Lung (tissue), 11 donors: ENCODE measurements at regions not wholly inside any gene's neighbourhood (a gene's known extent, or its start where the extent isn't known, plus 50 kb on each side); places are given as distances from the start of the nearest gene placed in this dataset.

ENCODE experiments used
- ATAC-seq: fragments of 200-7000 bp; cut with Tn5 transposase; one replicate; pipeline ENCODE4 v1.9.1; 2020; ENCODE audit warnings: moderate number of reproducible peaks; ENCODE audit not compliant: insufficient read depth, low FRiP score
- DNase-seq, 3 donors: peaks; one replicate each; pipeline ENCODE4 v3.0.0-alpha.2; 2013 to 2017
- H3K27ac ChIP-seq, 2 donors: one replicate each; pipeline ENCODE4 v1.5.1; 2013; ENCODE audit warnings: mild to moderate bottlenecking in 2 of 2, moderate library complexity in 2 of 2, control low read depth in 1 of 2, inconsistent platforms in 1 of 2, low read depth in 1 of 2, low read length in 1 of 2
- H3K27me3 ChIP-seq, 3 donors: one replicate each; pipeline ENCODE4 v1.5.1; 2013; ENCODE audit warnings: low read length in 2 of 3; ENCODE audit not compliant: control insufficient read depth in 3 of 3, insufficient read depth in 3 of 3
- H3K36me3 ChIP-seq, 4 donors: one replicate each; pipeline ENCODE4 v1.5.1; 2013; ENCODE audit warnings: low read length in 4 of 4, mild to moderate bottlenecking in 1 of 4, moderate library complexity in 1 of 4; ENCODE audit not compliant: control insufficient read depth in 4 of 4, insufficient read depth in 4 of 4
- H3K4me1 ChIP-seq, 5 donors: one replicate each; pipeline ENCODE4 v1.5.1; 2013; ENCODE audit warnings: low read length in 5 of 5, mild to moderate bottlenecking in 2 of 5, moderate library complexity in 1 of 5; ENCODE audit not compliant: control insufficient read depth in 5 of 5, insufficient read depth in 5 of 5
- H3K4me3 ChIP-seq: one replicate; pipeline ENCODE4 v1.5.1; 2013; ENCODE audit warnings: mild to moderate bottlenecking, control low read depth, moderate library complexity
- H3K9ac ChIP-seq, 2 donors: one replicate each; pipeline ENCODE4 v1.5.1; 2013; ENCODE audit warnings: low read length in 2 of 2, control low read depth in 1 of 2; ENCODE audit not compliant: insufficient read depth in 1 of 2
- H3K9me3 ChIP-seq, 4 donors: one replicate each; pipeline ENCODE4 v1.5.1; 2013; ENCODE audit warnings: low read length in 3 of 4, mild to moderate bottlenecking in 1 of 4, moderate library complexity in 1 of 4; ENCODE audit not compliant: control insufficient read depth in 4 of 4, insufficient read depth in 3 of 4
- WGBS, 2 donors: extraction: QIAGEN DNeasy Blood & Tissue Kit; methylation state at CpG; one replicate each; pipeline ENCODE4 v1.1.7; 2013; 5-methylcytosine and 5-hydroxymethylcytosine counted together
- TF ChIP-seq, protein P1 (sequence below): IDR thresholded peaks from 2 replicates; pipeline ENCODE4 v1.5.1; 2012; ENCODE audit warnings: mild to moderate bottlenecking; ENCODE audit errors: control extremely low read depth, extremely low read depth
- donor health status: control.
- donor health status: control.
- donor health status: Bipolar disorder and iron deficiency.
- donor health status: healthy.
- donor health status: DM: yes; HTN: yes; CAD: no.

DNA sequence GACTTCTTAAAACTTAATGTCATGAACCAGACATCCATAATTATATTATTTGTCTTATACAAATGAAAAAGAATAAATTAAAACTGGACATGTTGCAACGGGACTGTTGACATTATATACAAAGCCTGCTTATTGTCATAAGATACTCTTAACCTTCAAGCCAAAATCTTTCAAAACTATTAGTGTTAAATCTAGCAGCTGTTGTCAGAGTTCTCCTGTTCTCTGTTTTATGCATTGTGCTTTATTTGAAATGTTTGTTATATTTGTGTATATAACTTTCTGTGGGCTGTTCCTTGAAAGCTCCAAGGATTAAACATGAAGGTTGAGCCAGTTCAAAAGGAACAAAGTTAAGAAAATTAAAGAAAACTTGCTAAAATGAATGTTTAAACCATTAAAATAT, 335.5 kb upstream of the NT5C1B start:
- DNase-seq: peak in 2 of 3 donors; percentile 73 to 79
- ATAC-seq: no peak
- WGBS, 2 donors: 55 to 71% methylated on average over 1 of the region's 1 CpG
- Histone ChIP-seq H3K9me3 (peaks cover 0 to 1% (median 0%) of the 10 kb centered on the region in 4 donors), H3K27ac (no peak overlapping the region), H3K9ac (no peak overlapping the region), H3K36me3 (no peaks in the 10 kb centered on the region), H3K4me3 (no peak overlapping the region), H3K4me1 (peaks cover 0 to 28% (median 4%) of the 10 kb centered on the region in 5 donors), H3K27me3 (no peaks in the 10 kb centered on the region)
- TF ChIP-seq, protein P1, sequence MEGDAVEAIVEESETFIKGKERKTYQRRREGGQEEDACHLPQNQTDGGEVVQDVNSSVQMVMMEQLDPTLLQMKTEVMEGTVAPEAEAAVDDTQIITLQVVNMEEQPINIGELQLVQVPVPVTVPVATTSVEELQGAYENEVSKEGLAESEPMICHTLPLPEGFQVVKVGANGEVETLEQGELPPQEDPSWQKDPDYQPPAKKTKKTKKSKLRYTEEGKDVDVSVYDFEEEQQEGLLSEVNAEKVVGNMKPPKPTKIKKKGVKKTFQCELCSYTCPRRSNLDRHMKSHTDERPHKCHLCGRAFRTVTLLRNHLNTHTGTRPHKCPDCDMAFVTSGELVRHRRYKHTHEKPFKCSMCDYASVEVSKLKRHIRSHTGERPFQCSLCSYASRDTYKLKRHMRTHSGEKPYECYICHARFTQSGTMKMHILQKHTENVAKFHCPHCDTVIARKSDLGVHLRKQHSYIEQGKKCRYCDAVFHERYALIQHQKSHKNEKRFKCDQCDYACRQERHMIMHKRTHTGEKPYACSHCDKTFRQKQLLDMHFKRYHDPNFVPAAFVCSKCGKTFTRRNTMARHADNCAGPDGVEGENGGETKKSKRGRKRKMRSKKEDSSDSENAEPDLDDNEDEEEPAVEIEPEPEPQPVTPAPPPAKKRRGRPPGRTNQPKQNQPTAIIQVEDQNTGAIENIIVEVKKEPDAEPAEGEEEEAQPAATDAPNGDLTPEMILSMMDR: no peak

DNA sequence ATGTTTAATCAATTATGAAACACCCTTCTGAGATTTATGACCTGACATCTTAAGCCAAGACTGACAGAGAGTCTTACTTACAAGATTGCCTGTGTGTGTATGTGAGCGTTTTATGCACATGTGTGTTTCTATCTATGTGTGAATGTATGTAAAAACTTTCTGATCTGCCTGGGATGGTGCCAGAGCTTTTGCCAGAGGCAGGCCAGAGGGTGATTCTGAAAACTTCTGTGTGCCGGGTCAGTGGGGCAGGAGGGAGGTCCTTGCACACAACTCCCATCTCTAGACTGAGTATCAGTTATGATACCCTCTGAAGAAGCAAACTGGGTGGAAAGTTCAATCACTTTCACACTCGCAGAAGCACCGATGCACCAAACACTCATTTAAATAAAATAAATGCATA, 335.0 kb upstream of the NT5C1B start:
- Histone ChIP-seq H3K36me3 (no peaks in the 10 kb centered on the region), H3K27me3 (no peaks in the 10 kb centered on the region), H3K4me3 (no peak overlapping the region), H3K9ac (peak overlapping the region in 1 of 2 donors; percentile 26), H3K27ac (no peak overlapping the region), H3K4me1 (peaks cover 0 to 28% (median 4%) of the 10 kb centered on the region in 5 donors), H3K9me3 (peaks cover 0 to 1% (median 0%) of the 10 kb centered on the region in 4 donors)
- TF ChIP-seq, protein P1: no peak
- DNase-seq (peak; percentile 60 to 73 (median 68)), ATAC-seq (no peak)
- 81 to 87% methylated on average over 4 of the region's 4 CpGs for WGBS, 2 donors

DNA sequence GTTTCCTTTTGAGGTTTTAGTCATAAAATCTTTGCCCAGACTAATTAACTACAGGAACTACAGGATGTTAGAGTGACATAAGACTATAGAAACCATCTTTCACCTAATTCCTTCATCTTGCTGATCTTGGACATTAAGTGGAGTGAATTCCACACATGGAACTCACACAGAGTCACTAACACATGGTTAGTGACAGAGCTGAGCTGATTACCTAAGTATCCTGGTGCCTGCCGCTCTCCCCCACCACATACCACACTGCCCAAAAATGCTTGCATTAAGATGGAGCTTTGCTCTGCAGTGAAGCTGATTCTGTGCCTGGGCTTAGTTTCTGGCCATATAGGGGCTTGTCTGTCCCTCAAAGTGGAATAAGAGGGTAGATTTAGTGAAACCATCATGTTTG, 332.9 kb upstream of the NT5C1B start:
- Histone ChIP-seq H3K27me3 (no peaks in the 10 kb centered on the region), H3K4me3 (no peak overlapping the region), H3K9ac (no peak overlapping the region), H3K27ac (no peak overlapping the region), H3K36me3 (no peaks in the 10 kb centered on the region), H3K4me1 (peaks cover 0 to 22% (median 3%) of the 10 kb centered on the region in 5 donors), H3K9me3 (peaks cover 0 to 1% (median 0%) of the 10 kb centered on the region in 4 donors)
- DNase-seq: no peak
- WGBS, 2 donors: 90 to 98% methylated on average over 1 of the region's 1 CpG
- TF ChIP-seq, protein P1: no peak
- ATAC-seq: no peak

DNA sequence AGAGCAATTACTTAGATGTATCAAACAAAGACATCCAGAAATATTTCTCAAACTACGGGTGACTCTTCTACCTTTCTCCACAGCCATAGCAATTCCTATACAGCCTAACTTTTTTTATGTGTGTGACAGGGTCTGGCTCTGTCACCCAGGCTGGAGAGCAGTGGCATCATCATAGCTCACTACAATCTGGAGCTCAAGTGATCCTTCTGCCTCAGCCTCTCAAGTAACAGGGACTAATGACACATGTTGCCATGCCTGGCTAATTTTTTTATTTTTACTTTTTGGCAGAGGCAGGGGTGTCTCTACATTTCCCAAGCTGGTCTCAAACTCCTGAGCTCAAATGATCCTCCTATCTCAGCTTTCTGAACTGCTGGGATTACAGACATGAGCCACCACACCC, 328.9 kb upstream of the NT5C1B start:
- Histone ChIP-seq H3K36me3 (no peaks in the 10 kb centered on the region), H3K27ac (no peak overlapping the region), H3K4me3 (no peak overlapping the region), H3K9ac (no peak overlapping the region), H3K4me1 (no peaks in the 10 kb centered on the region), H3K9me3 (no peaks in the 10 kb centered on the region), H3K27me3 (no peaks in the 10 kb centered on the region)
- TF ChIP-seq, protein P1: no peak
- no peak for ATAC-seq
- 39 to 43% methylated on average over 1 of the region's 1 CpG for WGBS, 2 donors
- no peak for DNase-seq
